HepG2 (cell line): ENCODE measurements at regions not wholly inside any gene's neighbourhood (a gene's known extent, or its start where the extent isn't known, plus 50 kb on each side); places are given as distances from the start of the nearest gene placed in this dataset.

Source experiments
- ATAC-seq: fragments of 200-7000 bp; cut with Tn5 transposase; 3 replicates; pipeline ENCODE4 v1.9.1; 2020; ENCODE audit warnings: mild to moderate bottlenecking, moderate library complexity
- BruUV-seq: library from RNA; stranded (reverse); fragments of 400-500 nt; replicated peaks from 2 replicates; lab custom pipeline; 2021; lab: Mats Ljungman, UMichigan
- CTCF ChIA-PET: fragments of 300-600 bp; formaldehyde crosslinking; extraction: SDS; loops from one replicate; lab custom pipeline; 2021; ENCODE audit warnings: low total read pairs, inconsistent platforms, low intra/inter-chr PET ratio; lab: Yijun Ruan, JAX
- POLR2A ChIA-PET: fragments of 350-600 bp; sonication (Branson Sonifier 250); formaldehyde crosslinking; loops from one replicate; lab custom pipeline; 2020; ENCODE audit warnings: antibody characterized with exemption, inconsistent platforms; lab: Yijun Ruan, JAX
- DNase-seq: peaks from one replicate; pipeline ENCODE4 v3.0.0-alpha.2; 2015; ENCODE audit warnings: low spot score
- FAIRE-seq: peaks from 3 replicates; lab custom pipeline; 2011; peaks lifted over from hg19 to GRCh38; lab: Jason Lieb, UNC
- H2AFZ ChIP-seq: one replicate; pipeline ENCODE4 v1.6.1; 2011; ENCODE audit warnings: low read length, inconsistent platforms
- H3K27ac ChIP-seq: fragments of 300-600 bp; 3 replicates; pipeline ENCODE4 v1.8.0; 2011; ENCODE audit warnings: mixed run types, mild to moderate bottlenecking, mixed read lengths, low read length, inconsistent platforms; ENCODE audit not compliant: insufficient read depth; ENCODE audit errors: extremely low read length
- H3K27me3 ChIP-seq, 2 experiments: fragments of 200-600 bp in 1 of 2; 2 replicates in 1 of 2; 3 replicates in 1 of 2; pipeline versions ENCODE4 v1.6.0 to v1.8.0; 2011; ENCODE audit warnings: low read length in 2 of 2, mild to moderate bottlenecking in 2 of 2, moderate library complexity in 2 of 2, inconsistent platforms in 1 of 2; ENCODE audit not compliant: insufficient read depth in 2 of 2, control insufficient read depth in 1 of 2
- H3K36me3 ChIP-seq, 2 experiments: fragments of 200-600 bp in 1 of 2; replicated peaks in 1 of 2; 2 replicates in 1 of 2; 3 replicates in 1 of 2; pipeline versions ENCODE4 v1.5.1 to v1.8.0; 2011; ENCODE audit warnings: low read length in 2 of 2, inconsistent platforms in 1 of 2; ENCODE audit not compliant: insufficient read depth in 2 of 2, control insufficient read depth in 1 of 2
- H3K4me1 ChIP-seq: 2 replicates; pipeline ENCODE4 v1.5.1; 2012; ENCODE audit warnings: low read length, inconsistent platforms; ENCODE audit not compliant: insufficient read depth
- H3K4me2 ChIP-seq: 2 replicates; pipeline ENCODE4 v1.6.0; 2011; ENCODE audit warnings: low read depth, low read length, inconsistent platforms
- H3K4me3 ChIP-seq, 3 experiments: fragments of 200-600 bp in 1 of 3; sonication (generic), shearing (Covaris generic) in 1 of 3; replicated peaks in 1 of 3; 2 replicates each; pipeline ENCODE4 v1.5.1; 2011 to 2016; ENCODE audit warnings: low read length in 3 of 3, inconsistent platforms in 2 of 3, low read depth in 2 of 3, mild to moderate bottlenecking in 2 of 3, control low read depth in 1 of 3, mixed read lengths in 1 of 3; ENCODE audit not compliant: insufficient read depth in 1 of 3
- H3K79me2 ChIP-seq: one replicate; pipeline ENCODE4 v1.6.1; 2011; ENCODE audit warnings: low read length, inconsistent platforms; ENCODE audit not compliant: insufficient read depth
- H3K9ac ChIP-seq: 2 replicates; pipeline ENCODE4 v1.6.0; 2011; ENCODE audit warnings: mild to moderate bottlenecking, low read depth, low read length, inconsistent platforms; ENCODE audit not compliant: insufficient read depth
- H3K9me3 ChIP-seq: 2 replicates; pipeline ENCODE4 v1.5.1; 2012; ENCODE audit warnings: mild to moderate bottlenecking, low read length
- H4K20me1 ChIP-seq: 2 replicates; pipeline ENCODE4 v1.6.0; 2011; ENCODE audit warnings: inconsistent platforms, mild to moderate bottlenecking, low read length, moderate library complexity; ENCODE audit not compliant: insufficient read depth
- ARHGAP35 ChIP-seq: sonication (generic); formaldehyde crosslinking; IDR thresholded peaks from 2 replicates; pipeline ENCODE4 v1.9.0; 2022; ENCODE audit warnings: mild to moderate bottlenecking, inconsistent platforms, moderate library complexity, missing genetic modification reagents, borderline replicate concordance
- FOXA3 ChIP-seq: IDR thresholded peaks from 2 replicates; pipeline ENCODE4 v1.6.1; 2016; ENCODE audit warnings: missing genetic modification reagents, missing compliant biosample characterization
- GABPB1 ChIP-seq: IDR thresholded peaks from 2 replicates; pipeline ENCODE4 v1.6.1; 2016; ENCODE audit warnings: mild to moderate bottlenecking, missing genetic modification reagents, moderate library complexity, missing compliant biosample characterization
- HNRNPLL ChIP-seq: fragments of 200-400 bp; formaldehyde crosslinking; IDR thresholded peaks from 2 replicates; pipeline ENCODE4 v1.6.1; 2017; ENCODE audit warnings: mild to moderate bottlenecking, low read depth, low read length; ENCODE audit not compliant: poor library complexity, severe bottlenecking
- MIER2 ChIP-seq: IDR thresholded peaks from 2 replicates; pipeline ENCODE4 v1.6.1; 2016; ENCODE audit warnings: missing biosample characterization, missing genetic modification reagents
- RBAK ChIP-seq: sonication (generic); formaldehyde crosslinking; IDR thresholded peaks from 2 replicates; pipeline ENCODE4 v1.5.1; 2020; ENCODE audit warnings: mild to moderate bottlenecking, missing genetic modification reagents
- SOX13 ChIP-seq, 3 experiments: fragments of 450-650 bp in 1 of 3; sonication (generic) in 1 of 3; formaldehyde crosslinking in 1 of 3; IDR thresholded peaks in 2 of 3; conservative IDR thresholded peaks in 1 of 3; 2 replicates each; pipeline versions ENCODE4 v1.5.0 to v1.6.1; 2016 to 2020; ENCODE audit warnings: antibody characterized with exemption in 1 of 3, mild to moderate bottlenecking in 1 of 3, missing compliant biosample characterization in 1 of 3, missing genetic modification reagents in 1 of 3, moderate library complexity in 1 of 3
- TCF7 ChIP-seq: sonication (generic); IDR thresholded peaks from 2 replicates; pipeline ENCODE4 v1.6.1; 2016; ENCODE audit warnings: antibody characterized with exemption, low read depth
- ZBTB8A ChIP-seq: sonication (generic); formaldehyde crosslinking; IDR thresholded peaks from 2 replicates; pipeline ENCODE4 v1.4.0; 2020; ENCODE audit warnings: mild to moderate bottlenecking, low read depth, missing genetic modification reagents, borderline replicate concordance
- ZNF138 ChIP-seq: sonication (generic); formaldehyde crosslinking; IDR thresholded peaks from 2 replicates; pipeline ENCODE4 v1.5.0; 2020; ENCODE audit warnings: mild to moderate bottlenecking, low read depth, missing genetic modification reagents
- ZNF383 ChIP-seq: sonication (generic); formaldehyde crosslinking; IDR thresholded peaks from 2 replicates; pipeline ENCODE4 v1.4.0; 2020; ENCODE audit warnings: missing genetic modification reagents, mild to moderate bottlenecking, borderline replicate concordance
- ZNF446 ChIP-seq: sonication (generic); formaldehyde crosslinking; IDR thresholded peaks from 2 replicates; pipeline ENCODE4 v1.5.0; 2020; ENCODE audit warnings: mild to moderate bottlenecking, missing genetic modification reagents
- ZNF563 ChIP-seq: sonication (generic); formaldehyde crosslinking; IDR thresholded peaks from 2 replicates; pipeline ENCODE4 v1.8.0; 2022; ENCODE audit warnings: mild to moderate bottlenecking, moderate library complexity, missing genetic modification reagents
- ZNF616 ChIP-seq: sonication (generic); formaldehyde crosslinking; IDR thresholded peaks from 2 replicates; pipeline ENCODE4 v1.5.0; 2020; ENCODE audit warnings: low read depth, mild to moderate bottlenecking, missing genetic modification reagents
- ZNF674 ChIP-seq: sonication (generic); formaldehyde crosslinking; IDR thresholded peaks from 2 replicates; pipeline ENCODE4 v1.5.0; 2020; ENCODE audit warnings: low read depth, mild to moderate bottlenecking, missing genetic modification reagents
- ZSCAN25 ChIP-seq: sonication (generic); formaldehyde crosslinking; IDR thresholded peaks from 2 replicates; pipeline ENCODE4 v1.8.0; 2022; ENCODE audit warnings: mild to moderate bottlenecking, missing genetic modification reagents
- WGBS: methylation state at CpG from one replicate; pipeline ENCODE4 v1.1.6; 2017; ENCODE audit warnings: low lambda C conversion rate; 5-methylcytosine and 5-hydroxymethylcytosine counted together
- in situ Hi-C: cut with HindIII; loops from 2 replicates; pipeline ENCODE4 v1.10.0; 2017; ENCODE audit warnings: low pct_unique_long_range_greater_than_20kb; ENCODE audit not compliant: extremely low pct_ligation_motif_present
- intact Hi-C: fragments of 100-400 bp; cut with micrococcal nuclease; formaldehyde crosslinking; loops from one replicate; pipeline ENCODE4 v1.10.0; 2022; ENCODE audit not compliant: unreplicated experiment
- TF ChIP-seq, protein P1 (sequence below): sonication (generic); formaldehyde crosslinking; IDR thresholded peaks from 2 replicates; pipeline ENCODE4 v1.5.0; 2020; ENCODE audit warnings: missing genetic modification reagents
- TF ChIP-seq, protein P2 (sequence below): IDR thresholded peaks from 2 replicates; pipeline ENCODE4 v1.6.1; 2016; ENCODE audit warnings: low read depth, borderline replicate concordance
- TF ChIP-seq, protein P3 (sequence below): sonication (generic); formaldehyde crosslinking; IDR thresholded peaks from 2 replicates; pipeline ENCODE4 v1.4.0; 2020; ENCODE audit warnings: mild to moderate bottlenecking, missing genetic modification reagents
- TF ChIP-seq, protein P4 (sequence below): sonication (generic); formaldehyde crosslinking; IDR thresholded peaks from 2 replicates; pipeline ENCODE4 v1.4.0; 2020; ENCODE audit warnings: mild to moderate bottlenecking, missing genetic modification reagents
- TF ChIP-seq, protein P5 (sequence below): sonication (generic); formaldehyde crosslinking; IDR thresholded peaks from 2 replicates; pipeline ENCODE4 v1.4.0; 2020; ENCODE audit warnings: missing genetic modification reagents

DNA sequence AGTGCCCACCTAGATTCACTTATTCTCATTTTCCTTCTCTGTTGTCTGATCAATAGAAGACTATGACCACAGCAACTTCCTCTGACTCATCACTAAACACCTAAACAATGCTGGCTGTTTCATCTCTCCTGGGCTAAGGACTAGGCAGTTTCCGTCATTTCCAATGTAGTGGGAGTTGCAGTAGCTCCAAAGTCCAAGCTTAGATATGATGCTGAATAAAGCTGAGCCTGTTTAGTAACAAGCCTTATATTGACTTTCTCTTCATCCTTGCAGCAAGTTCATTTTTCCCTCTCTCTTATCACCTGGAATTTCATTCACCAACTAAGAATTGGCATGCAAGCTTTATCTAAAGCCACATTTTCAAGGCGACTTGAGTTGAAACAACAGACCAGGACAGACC, 53.5 kb upstream of the PCDH9 start:
- ChIA-PET CTCF (no interaction called here), POLR2A (no interaction called here)
- Histone ChIP-seq H3K36me3 (no peaks in the 10 kb centered on the region), H3K9ac (no peak overlapping the region), H3K4me1 (peaks cover 17% of the 10 kb centered on the region), H3K4me2 (peak overlapping the region; percentile 26; the same call in 1 of the 2 replicates), H3K4me3 (no peak overlapping the region), H4K20me1 (no peaks in the 10 kb centered on the region), H3K27me3 (no peaks in the 10 kb centered on the region), H3K9me3 (no peaks in the 10 kb centered on the region), H3K27ac (peak overlapping the region; percentile 50), H3K79me2 (no peaks in the 10 kb centered on the region), H2AFZ (no peak overlapping the region)
- DNase-seq (peak; percentile 88), ATAC-seq (peak; percentile 99), FAIRE-seq (peak; percentile 54)
- intact Hi-C loops = loop anchor here (5.0 kb wide), 1 partner anchor 51 kb away; the partner anchor contains the start of gene PCDH9
- 6% methylated on average over 2 of the region's 2 CpGs for WGBS
- in situ Hi-C loops = no loop called here
- BruUV-seq = no TSS peak
- TF ChIP-seq, protein P1, sequence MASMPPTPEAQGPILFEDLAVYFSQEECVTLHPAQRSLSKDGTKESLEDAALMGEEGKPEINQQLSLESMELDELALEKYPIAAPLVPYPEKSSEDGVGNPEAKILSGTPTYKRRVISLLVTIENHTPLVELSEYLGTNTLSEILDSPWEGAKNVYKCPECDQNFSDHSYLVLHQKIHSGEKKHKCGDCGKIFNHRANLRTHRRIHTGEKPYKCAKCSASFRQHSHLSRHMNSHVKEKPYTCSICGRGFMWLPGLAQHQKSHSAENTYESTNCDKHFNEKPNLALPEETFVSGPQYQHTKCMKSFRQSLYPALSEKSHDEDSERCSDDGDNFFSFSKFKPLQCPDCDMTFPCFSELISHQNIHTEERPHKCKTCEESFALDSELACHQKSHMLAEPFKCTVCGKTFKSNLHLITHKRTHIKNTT (CRISPR knock-in tag) = no peak
- no peak for TF ChIP-seq ZNF616 (CRISPR knock-in tag)
- TF ChIP-seq ZBTB8A (CRISPR knock-in tag) = no peak
- TF ChIP-seq SOX13 (IDR thresholded peaks at IDR 0.05) = no peak
- TF ChIP-seq SOX13 (CRISPR knock-in tag; conservative IDR thresholded peaks at IDR 0.05 in 1 of 2, IDR thresholded peaks at IDR 0.05 in 1 of 2) = peak in 1 of 2 experiments; percentile 51; a peak in 2 of 4 replicates
- TF ChIP-seq ZNF446 (CRISPR knock-in tag) = no peak
- TF ChIP-seq MIER2 (CRISPR knock-in tag) = no peak
- TF ChIP-seq ZNF138 (CRISPR knock-in tag) = no peak
- TF ChIP-seq GABPB1 (CRISPR knock-in tag) = peak; percentile 35; the same call in 1 of the 2 replicates
- TF ChIP-seq ZNF383 (CRISPR knock-in tag) = no peak
- TF ChIP-seq RBAK (CRISPR knock-in tag) = no peak
- peak; percentile 42; the same call in 1 of the 2 replicates for TF ChIP-seq TCF7
- TF ChIP-seq, protein P2, sequence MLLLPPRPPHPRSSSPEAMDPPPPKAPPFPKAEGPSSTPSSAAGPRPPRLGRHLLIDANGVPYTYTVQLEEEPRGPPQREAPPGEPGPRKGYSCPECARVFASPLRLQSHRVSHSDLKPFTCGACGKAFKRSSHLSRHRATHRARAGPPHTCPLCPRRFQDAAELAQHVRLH = no peak
- TF ChIP-seq, protein P3, sequence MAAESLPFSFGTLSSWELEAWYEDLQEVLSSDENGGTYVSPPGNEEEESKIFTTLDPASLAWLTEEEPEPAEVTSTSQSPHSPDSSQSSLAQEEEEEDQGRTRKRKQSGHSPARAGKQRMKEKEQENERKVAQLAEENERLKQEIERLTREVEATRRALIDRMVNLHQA (CRISPR knock-in tag) = no peak
- TF ChIP-seq, protein P4, sequence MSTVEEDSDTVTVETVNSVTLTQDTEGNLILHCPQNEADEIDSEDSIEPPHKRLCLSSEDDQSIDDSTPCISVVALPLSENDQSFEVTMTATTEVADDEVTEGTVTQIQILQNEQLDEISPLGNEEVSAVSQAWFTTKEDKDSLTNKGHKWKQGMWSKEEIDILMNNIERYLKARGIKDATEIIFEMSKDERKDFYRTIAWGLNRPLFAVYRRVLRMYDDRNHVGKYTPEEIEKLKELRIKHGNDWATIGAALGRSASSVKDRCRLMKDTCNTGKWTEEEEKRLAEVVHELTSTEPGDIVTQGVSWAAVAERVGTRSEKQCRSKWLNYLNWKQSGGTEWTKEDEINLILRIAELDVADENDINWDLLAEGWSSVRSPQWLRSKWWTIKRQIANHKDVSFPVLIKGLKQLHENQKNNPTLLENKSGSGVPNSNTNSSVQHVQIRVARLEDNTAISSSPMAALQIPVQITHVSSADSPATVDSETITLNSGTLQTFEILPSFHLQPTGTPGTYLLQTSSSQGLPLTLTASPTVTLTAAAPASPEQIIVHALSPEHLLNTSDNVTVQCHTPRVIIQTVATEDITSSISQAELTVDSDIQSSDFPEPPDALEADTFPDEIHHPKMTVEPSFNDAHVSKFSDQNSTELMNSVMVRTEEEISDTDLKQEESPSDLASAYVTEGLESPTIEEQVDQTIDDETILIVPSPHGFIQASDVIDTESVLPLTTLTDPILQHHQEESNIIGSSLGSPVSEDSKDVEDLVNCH (CRISPR knock-in tag) = no peak
- no peak for TF ChIP-seq ZNF563
- no peak for TF ChIP-seq ZSCAN25
- TF ChIP-seq, protein P5, sequence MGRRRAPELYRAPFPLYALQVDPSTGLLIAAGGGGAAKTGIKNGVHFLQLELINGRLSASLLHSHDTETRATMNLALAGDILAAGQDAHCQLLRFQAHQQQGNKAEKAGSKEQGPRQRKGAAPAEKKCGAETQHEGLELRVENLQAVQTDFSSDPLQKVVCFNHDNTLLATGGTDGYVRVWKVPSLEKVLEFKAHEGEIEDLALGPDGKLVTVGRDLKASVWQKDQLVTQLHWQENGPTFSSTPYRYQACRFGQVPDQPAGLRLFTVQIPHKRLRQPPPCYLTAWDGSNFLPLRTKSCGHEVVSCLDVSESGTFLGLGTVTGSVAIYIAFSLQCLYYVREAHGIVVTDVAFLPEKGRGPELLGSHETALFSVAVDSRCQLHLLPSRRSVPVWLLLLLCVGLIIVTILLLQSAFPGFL (CRISPR knock-in tag) = no peak
- TF ChIP-seq FOXA3 (CRISPR knock-in tag) = peak; percentile 56
- no peak for TF ChIP-seq ARHGAP35 (CRISPR knock-in tag)
- no peak for TF ChIP-seq HNRNPLL
- TF ChIP-seq ZNF674 (CRISPR knock-in tag) = no peak
